NOMO-1 (cell line): ENCODE measurements at regions not wholly inside any gene's neighbourhood (a gene's known extent, or its start where the extent isn't known, plus 50 kb on each side); places are given as distances from the start of the nearest gene placed in this dataset.
"Not testable (repeated sequence)": the region's sequence is repeated elsewhere in the genome, so short reads cannot be mapped to it uniquely, and the experiment has no call there.

Experiments used
- DNase-seq, 2 experiments: peaks; one replicate each; lab custom pipeline; 2025; ENCODE audit not compliant: unreplicated experiment in 2 of 2; lab: John Stamatoyannopoulos, UW

DNA sequence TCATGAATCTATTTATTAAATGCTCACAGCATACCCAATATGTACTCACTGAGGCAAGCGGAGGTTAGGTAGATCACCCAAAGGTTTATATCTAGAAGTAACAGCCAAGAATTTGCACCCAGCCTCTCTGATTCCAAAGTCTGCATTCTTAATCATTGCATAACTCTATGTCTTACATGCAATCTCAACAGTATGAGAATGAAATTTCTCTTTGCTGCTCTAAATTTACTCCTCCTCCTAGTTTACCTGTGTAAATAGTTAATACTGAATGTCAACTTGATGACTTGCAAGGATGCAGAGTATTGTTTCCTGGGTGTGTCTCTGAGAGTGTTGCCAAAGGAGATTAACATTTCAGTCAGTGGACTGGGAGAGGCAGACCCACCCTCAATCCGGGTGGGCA, 840.6 kb downstream of the BRINP3 start:
- no peak for DNase-seq

DNA sequence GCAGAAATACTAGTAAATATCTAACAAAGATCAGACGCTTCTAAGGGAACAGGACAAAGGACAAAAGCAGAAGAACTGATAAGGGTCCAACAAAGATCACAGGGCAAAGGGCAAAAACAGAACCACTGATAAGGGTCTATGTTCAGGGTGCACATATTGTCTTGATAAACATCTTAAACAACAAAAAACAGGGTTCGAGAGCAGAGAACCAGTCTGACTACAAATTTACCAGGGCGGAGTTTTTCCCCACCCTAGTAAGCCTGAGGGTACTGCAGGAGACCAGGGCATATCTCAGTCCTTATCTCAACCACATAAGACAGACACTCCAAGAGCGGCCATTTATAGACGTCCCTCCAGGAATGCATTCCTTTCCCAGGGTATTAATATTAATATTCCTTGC, 833.5 kb downstream of the BRINP3 start:
- not testable (repeated sequence) for DNase-seq

DNA sequence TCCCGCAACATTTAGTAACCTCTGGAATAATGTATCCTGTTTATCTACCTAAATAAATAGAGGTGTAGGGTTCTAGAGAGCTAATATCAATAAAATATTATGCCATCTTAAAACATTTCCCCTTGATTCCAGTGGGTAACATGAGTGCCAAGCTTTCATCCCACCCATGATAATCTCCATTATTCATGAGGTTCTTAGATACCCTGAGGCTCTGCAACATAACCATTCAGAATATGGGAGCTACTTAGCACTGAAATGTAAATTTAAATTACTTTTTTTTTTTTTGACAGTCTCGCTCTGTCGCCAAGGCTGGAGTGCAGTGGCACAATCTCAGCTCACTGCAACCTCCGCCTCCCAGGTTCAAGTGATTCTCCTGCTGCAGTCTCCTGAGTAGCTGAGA, 832.7 kb downstream of the BRINP3 start:
- no peak for DNase-seq

DNA sequence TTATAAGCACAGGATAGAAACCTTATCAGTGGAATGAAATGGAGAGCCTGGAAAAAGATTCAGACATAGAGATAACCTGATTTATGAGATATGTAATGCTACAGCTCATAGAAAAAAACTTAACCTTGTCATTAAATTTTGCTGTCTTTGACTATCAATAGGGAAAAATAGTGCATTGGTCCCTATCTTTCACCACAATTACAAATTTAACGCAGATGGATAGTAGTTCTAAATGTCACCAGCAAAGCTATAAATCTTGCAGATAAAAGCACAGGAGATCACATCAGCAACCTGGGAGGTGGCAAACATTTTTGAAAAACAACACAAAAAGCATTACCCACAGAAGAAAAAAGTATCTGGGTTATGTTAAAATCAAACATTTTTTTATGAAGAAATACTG, 831.6 kb downstream of the BRINP3 start:
- no peak for DNase-seq

DNA sequence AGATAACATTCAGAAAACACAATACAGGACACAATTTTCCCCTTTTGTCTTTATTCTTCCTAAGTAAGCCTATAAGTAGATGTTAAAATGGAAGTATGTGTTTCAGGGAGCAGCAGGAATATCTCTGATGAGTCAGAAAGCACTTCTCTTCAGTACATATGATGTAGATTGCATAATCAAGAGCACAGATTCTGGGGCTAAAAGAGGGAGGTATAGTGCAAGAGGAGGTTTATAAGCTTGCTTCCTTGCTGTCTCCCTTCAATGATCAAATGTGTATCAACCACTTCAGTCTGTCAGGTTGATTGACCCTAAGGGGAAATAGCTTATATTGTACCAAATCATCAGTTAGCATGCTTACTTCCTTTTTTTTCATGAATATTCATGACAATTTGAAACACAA, 822.8 kb downstream of the BRINP3 start:
- no peak for DNase-seq

DNA sequence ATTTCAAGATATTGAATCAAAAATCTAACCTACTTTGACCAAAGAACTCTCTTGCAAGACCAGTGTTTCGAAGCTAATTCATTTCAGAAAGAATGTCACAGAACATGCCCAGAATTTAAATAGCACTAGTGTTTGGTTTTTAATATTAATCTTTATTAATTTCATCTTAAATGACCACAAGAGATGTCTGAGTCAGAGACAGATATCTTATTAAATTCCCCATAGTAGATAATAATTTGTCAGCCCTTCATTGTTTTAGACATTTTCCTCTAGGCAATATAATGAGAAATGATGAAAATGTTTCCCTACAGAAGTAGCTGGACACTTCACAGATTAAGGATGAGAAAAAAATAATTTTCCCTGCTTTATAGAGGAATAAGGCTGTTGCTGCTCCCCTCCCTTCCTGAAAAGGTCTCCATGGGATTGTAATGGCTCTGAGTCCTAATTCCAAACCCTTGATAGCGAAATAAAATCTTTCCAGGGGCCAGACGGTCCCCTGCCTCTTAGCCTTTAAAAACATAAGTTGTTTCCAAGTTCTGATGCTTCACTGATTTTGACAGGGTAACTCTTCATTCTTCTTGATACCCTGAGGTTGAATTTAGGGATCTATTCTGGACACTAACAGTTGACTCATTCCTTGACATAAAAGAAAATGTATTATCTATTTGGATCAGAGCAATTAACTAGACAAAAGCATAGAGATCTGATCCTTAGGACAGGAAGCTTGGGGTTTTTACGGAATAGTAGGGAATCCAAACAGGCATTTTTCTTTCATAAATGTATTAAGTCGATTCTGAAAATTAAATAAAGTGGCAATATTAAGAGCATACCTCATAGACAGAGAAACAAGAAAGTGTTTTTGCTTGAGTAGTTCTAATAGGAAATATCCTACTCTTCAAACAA, 820.8 kb downstream of the BRINP3 start:
- no peak for DNase-seq

DNA sequence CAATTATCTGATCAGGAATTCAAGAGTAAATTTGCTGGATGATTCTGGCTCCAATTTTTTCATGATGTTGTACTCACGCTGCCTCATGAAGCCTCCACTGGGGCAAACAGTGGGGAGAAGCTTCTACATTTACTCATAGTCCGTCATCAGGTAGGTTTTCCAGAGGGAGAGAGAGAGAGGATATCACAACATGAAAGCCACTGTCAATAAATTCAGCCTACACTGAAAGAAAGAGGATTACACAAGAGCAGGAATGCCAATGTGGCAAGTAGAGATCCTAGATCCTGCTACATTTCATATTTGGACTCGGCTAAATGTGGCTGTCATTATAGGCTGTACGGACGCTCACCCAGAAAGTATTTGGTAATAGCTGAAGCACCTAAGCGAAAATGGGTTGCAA, 819.9 kb downstream of the BRINP3 start:
- no peak for DNase-seq

DNA sequence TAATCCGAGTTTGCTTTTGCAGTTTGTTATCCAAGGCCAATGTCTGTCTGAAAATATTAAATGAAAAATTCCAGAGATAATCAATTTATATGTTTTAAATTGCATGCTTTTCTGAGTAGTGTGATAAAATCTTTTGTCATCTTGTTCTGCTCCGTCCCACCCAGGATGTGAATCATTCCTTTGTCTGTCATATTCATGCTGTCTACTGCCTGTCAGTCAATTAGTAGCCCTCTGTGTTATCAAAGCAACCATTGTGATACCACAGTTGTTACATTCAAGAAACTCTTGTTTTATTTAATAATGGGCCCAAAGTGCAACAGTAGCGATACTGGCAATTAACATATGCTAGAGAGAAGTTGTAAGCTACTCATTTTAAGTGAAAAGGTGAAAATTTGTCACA, 819.3 kb downstream of the BRINP3 start:
- no peak for DNase-seq

DNA sequence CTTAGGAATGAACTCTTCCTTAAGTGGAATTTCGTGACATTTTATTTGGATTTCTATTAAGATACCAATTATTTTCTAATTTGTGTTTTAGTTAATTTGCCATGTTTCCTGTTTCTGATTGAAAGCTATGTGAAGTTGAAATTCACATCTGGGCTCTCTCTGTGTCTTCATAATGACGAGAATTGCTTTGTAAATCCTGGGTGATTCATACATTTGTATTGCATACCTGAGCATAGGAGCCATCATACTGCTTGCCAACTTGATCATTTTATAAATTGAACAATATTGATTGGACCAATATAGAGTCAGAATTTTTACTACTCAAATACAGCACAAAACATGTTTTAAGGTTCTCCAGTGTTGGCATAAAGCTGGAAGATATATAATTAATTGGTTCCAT, 817.9 kb downstream of the BRINP3 start:
- DNase-seq = no peak

DNA sequence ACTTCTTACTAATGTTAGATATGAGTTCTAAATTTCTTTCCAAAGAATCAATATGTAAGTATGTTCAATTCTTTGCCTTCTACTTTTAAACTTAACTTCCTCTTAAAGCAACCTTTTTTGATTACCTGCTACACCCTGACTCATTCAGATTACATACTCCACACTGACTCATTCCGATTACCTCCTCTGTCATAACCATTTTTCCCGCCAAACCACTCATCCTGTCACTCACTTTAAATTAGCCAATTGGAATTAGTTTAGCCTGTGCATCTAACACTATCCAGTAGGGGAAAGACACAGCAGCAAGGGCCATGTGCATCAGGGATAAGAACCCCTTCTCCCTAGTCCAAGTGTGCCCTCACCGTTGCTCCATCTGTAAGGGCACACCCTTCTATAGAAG, 815.5 kb downstream of the BRINP3 start:
- DNase-seq = no peak

DNA sequence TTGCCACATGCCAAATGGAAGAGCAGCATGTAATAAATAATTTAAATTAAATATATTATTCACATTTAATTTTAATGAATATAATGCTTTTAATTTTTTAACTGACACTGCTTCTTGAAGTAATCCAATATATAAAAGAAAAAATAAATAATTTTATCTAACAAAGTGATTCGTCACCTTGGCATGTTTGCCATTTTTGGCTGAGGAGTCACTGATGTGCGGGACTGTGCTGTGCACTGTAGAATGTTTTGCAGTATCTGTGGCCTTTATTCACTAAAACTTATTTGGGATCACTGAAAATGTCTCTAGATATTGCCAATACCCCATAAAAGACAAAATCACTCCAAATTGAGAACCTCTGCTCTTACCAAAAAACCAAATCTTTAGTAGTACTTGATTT, 807.8 kb downstream of the BRINP3 start:
- no peak for DNase-seq

DNA sequence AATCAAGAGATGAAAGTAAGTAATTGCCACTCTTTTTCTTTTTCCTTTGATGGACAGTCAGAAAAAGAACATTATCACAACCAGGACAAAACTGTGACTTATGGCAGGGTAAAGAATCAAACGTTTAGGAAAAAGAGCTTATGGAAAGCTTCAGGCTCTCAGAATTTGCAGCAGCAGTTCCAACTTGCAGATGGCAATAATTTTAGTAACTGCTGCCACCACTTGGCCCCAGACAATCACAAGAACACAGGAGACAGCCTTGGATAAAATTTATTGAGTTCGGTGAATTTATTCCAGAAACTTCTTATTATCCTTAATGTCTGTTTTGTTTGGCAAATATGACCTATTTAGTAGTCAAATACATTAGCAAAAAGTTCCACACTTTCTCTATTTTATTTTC, 804.4 kb downstream of the BRINP3 start:
- no peak for DNase-seq

DNA sequence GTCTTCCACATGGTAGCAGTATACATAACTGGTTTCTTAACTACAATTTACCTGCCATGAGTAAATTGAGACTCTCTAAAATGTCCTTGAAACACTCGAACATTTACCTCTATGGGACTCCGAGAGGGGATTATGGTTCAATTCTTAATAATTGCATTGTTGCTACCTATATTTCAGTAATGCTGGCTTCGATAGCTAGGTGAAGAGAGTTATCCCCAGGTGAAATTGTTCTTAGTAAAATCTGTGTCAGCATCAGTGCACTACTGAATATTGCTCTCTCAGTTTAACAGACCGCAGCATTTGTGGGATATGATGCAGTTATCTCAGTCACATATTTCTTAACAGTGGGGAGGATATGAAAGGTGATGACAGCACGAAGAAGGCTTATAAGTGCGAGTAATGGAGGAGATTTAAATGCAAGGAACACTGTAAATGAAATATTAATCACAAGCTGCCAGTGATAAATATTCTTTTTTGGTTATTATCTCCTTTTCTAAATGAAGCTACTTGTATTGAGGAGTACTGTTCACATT, 801.9 kb downstream of the BRINP3 start:
- DNase-seq = no peak

DNA sequence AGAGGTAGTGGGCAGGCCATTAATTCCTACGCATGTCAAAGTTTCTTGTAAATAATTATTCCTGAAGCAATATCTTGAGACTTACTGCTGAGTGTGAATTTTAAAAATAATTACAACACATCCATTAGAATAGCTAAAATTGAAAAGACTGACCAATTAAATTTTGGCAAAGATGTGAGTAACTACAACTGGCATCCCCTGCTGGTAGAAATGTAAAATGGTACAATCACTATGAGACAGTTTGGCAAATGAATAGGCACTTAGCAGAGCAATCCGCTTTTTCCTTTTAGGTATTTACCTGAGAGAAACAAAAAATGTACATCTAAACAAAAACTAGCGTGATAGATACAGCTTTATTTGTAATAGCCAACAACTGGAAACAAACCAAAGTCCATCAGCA, 798.9 kb downstream of the BRINP3 start:
- no peak for DNase-seq

DNA sequence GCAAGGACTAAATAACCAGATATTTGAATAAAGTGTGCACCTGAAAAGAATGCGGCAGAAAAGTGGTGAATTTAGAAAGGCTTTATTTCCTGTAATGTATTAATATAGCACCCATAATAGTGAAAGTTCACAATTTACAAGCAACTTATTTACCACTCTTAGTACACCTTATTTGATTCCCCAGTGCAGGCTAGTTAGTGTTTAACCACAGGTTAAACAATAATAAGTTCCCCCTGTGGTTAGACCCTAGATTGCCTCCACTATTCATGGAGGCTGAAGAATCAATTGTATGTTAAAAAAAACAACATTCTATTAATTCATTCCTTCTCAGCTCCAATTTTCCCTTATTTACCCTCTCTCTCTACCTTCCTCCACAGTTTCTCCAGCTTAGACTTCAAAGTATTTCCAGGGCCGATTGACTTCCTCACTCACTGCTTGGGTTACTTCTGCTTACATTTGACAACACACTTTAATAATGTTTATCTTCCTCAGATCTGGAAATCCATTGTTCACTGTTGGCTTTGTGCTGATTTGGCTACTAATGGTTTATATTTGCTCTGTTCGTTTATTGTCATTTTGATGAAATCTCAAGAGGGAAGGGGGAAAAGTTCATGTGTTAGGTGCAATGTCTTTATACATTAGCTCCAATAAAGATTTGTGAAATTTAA, 796.3 kb downstream of the BRINP3 start:
- DNase-seq = no peak

DNA sequence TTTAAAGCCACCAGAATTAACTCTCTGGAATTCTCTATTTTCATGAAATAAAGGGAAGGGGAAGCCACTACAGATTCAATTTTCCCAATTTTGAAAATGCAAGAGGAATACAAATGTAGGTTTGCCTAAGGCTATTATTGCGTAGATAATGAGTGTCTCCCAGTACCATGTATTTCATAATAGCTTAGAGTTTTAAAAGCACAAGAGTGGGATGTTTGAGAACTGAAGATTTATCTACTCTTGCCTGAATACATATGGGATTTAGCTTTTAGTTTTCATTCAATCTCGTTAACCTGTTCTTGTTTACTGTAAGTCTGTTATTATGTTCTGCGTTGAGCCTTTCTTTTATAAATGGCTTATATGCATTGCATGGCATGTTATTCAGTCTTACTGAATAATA, 795.1 kb downstream of the BRINP3 start:
- no peak for DNase-seq

DNA sequence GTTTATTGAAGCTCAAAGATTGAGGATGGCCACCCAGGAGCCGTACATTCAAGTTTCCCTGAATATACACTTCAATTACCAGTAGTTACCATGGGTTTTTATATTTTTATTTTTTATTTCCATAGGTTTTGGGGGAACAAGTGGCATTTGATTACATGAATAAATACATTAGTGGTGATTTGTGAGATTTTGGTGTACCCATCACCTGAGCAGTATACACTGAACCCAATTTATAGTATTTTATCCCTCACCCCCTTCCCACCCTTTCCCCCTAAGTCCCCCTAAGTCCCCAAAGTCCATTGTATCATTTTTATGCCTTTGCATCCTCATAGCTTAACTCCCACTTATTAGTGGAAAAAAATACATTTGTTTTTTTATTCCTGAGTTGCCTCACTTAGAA, 791.4 kb downstream of the BRINP3 start:
- no peak for DNase-seq

DNA sequence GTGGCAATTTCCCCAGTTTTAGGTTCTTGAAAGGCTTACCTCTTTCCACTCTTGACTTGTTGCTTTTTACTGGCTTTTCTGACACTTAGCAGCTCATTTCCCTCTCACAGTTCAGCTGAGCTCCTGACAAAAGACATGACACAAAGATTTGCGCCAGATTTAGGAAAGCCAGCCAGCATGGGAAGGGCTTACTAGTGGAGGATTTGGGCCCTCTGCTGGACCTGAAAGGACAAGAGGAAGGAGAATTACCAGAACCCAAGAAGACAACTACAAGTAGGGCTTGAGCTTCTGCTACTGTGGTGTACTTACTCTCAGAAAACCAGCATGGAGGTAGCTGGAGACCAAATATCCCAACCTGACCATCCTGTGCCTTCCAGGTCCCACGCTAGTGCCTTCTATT, 784.5 kb downstream of the BRINP3 start:
- no peak for DNase-seq

DNA sequence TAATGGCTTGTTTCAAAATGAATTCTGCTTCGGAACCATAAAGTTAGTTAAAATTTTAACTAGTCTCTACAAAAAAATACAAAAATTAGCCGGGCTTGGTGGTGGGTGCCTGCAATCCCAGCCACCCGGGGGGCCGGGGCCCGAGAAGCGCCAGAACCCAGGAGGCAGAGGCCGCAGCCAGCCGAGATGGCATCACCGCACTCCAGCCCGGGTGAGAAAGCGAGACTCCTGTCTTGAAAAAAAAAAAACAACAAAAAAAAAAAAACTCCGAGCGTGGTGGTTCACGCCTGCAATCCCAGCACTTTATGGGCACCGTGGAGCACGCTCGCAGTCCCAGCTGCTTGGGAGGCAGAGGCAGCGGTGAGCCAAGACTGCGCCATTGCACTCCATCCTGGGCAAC, 781.4 kb downstream of the BRINP3 start:
- DNase-seq = no peak

DNA sequence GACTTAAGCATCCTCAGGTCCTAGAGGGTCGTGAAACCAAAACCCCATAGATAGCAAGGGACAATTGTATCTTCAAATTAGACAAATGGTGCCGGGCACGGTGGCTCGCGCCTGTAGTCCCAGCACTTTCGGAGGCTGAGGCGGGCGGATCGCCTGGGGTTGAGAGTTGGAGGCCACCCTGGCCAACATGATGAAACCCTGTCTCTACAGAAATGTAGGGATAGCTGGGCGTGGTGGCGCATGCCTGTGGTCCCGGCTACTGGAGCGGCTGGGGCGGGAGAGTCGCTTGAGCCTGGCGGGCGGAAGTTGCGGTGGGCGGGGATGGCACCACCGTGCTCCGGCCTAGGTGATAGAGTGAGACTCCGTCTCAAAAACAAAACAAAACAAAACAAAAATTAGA, 780.6 kb downstream of the BRINP3 start:
- DNase-seq = no peak

DNA sequence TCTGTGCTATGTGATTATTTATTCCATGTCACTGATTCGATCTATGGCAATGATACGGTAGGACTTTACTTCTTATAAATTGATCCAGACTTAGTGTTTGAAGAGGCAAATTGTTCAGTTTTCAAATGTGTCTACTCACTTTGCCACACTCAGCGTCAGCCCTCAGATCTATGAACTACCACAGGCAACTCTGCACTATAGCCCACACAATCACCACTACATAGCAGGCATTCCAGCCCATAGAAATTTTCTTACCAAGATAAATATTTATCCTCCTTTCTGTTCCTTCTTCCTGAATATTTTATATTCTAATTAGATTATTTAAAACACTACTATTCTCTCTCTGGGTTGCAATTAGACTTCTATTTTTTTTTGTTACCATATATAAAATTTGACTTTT, 776.1 kb downstream of the BRINP3 start:
- no peak for DNase-seq

DNA sequence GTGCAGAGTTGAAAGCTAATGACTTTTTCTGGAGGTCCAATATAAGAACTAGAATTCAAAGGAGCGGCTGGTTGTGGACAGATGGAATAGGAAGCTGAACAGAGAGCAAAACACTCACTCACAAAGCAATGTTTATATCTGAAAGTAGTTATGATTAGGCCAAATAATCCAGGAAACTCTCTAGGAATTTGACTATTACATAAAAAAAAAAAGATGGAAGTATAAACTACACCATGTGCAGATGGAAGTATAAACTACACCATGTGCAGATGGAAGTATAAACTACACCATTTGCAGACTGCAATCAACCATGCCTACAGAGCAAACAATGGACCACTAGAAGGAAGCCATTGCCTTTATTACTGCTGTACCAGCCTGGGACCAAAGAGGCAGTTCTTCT, 771.1 kb downstream of the BRINP3 start:
- no peak for DNase-seq
